Type B pancreatic cell (in vitro differentiated cells): ENCODE measurements at regions not wholly inside any gene's neighbourhood (a gene's known extent, or its start where the extent isn't known, plus 50 kb on each side); places are given as distances from the start of the nearest gene placed in this dataset.

ENCODE experiments used
- DNase-seq: peaks from one replicate; pipeline ENCODE4 v3.0.0; 2021; ENCODE audit warnings: mixed read lengths; ENCODE audit not compliant: unreplicated experiment; ENCODE audit errors: extremely low spot score
- H3K27ac Mint-ChIP-seq: 2 replicates; pipeline ENCODE4 v1.8.0; 2021; ENCODE audit warnings: mild to moderate bottlenecking, mixed read lengths
- H3K27me3 Mint-ChIP-seq: 2 replicates; pipeline ENCODE4 v1.8.0; 2021; ENCODE audit warnings: mixed read lengths
- H3K36me3 Mint-ChIP-seq: 2 replicates; pipeline ENCODE4 v1.8.0; 2021; ENCODE audit warnings: mixed read lengths
- H3K4me1 Mint-ChIP-seq: one replicate; pipeline ENCODE4 v1.8.0; 2021; ENCODE audit warnings: mixed read lengths; ENCODE audit not compliant: unreplicated experiment
- H3K4me3 Mint-ChIP-seq: 2 replicates; pipeline ENCODE4 v1.8.0; 2021; ENCODE audit warnings: mild to moderate bottlenecking, mixed read lengths
- H3K9me3 Mint-ChIP-seq: 2 replicates; pipeline ENCODE4 v1.8.0; 2021; ENCODE audit warnings: mixed read lengths
- TF ChIP-seq, protein P1 (sequence below): fragments of 200-600 bp; sonication (generic); conservative IDR thresholded peaks from 2 replicates; pipeline ENCODE4 v1.5.0; 2021; ENCODE audit warnings: antibody characterized with exemption, mild to moderate bottlenecking

DNA sequence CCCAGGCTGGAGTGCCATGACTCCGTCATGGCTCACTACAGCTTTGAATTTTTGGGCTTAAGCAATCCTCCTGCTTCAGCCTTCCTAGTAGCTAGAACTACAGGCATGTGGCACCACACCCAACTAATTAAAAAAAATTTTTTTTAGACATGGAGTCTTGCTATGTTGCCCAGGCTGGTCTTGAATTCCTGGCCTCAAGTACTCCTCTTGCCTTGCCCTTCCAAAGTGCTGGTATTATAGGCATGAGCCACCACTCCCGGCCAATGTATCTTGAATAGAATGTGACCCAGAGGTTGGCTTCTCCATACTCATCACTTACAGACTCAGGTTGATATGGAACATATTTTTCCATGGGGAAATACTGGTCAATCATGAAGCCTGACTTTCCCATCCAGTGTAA, 51.2 kb upstream of the JAK2 start:
- Mint-ChIP-seq H3K27ac (no peak overlapping the region), H3K9me3 (peaks cover 3% of the 10 kb centered on the region), H3K4me3 (no peak overlapping the region), H3K27me3 (no peaks in the 10 kb centered on the region), H3K36me3 (no peaks in the 10 kb centered on the region), H3K4me1 (no peaks in the 10 kb centered on the region)
- no peak for DNase-seq
- TF ChIP-seq, protein P1, sequence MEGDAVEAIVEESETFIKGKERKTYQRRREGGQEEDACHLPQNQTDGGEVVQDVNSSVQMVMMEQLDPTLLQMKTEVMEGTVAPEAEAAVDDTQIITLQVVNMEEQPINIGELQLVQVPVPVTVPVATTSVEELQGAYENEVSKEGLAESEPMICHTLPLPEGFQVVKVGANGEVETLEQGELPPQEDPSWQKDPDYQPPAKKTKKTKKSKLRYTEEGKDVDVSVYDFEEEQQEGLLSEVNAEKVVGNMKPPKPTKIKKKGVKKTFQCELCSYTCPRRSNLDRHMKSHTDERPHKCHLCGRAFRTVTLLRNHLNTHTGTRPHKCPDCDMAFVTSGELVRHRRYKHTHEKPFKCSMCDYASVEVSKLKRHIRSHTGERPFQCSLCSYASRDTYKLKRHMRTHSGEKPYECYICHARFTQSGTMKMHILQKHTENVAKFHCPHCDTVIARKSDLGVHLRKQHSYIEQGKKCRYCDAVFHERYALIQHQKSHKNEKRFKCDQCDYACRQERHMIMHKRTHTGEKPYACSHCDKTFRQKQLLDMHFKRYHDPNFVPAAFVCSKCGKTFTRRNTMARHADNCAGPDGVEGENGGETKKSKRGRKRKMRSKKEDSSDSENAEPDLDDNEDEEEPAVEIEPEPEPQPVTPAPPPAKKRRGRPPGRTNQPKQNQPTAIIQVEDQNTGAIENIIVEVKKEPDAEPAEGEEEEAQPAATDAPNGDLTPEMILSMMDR: no peak

DNA sequence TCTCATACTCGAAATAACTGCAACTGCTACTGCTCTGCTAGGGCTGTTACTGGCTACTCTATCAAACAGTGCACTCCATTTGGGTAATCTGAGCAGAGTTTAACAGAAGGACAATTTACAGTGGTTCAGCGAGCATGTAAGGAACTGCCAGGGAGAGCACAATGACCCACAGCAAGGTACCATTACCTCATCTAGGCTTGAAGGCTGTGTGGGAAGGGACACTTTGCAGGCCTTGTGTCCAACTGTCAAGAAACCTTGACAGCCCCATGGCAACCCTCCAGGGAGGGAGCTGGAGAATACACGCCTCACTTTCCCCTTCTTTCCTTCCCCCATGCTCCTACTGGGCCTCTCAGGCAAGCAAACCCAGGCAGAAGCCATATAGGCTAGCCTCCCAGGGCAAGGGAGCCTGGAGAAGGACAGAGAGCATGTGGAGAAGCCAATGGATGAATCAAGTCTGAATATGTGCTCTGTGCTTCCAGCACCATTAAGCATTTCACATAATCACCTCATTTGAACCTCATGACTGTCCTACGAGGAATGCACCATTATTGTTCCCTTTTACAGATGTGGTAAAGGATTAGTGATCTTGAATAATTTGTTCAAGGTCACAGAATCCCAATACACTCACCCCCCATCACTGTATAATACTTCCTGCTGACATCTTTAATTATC, 49.9 kb upstream of the JAK2 start:
- no peaks in the 10 kb centered on the region for H3K36me3 Mint-ChIP-seq
- H3K9me3 Mint-ChIP-seq: peaks cover 3% of the 10 kb centered on the region
- no peak overlapping the region for H3K4me3 Mint-ChIP-seq
- no peaks in the 10 kb centered on the region for H3K27me3 Mint-ChIP-seq
- no peak for DNase-seq
- H3K4me1 Mint-ChIP-seq: no peaks in the 10 kb centered on the region
- H3K27ac Mint-ChIP-seq: no peak overlapping the region
- TF ChIP-seq, protein P1: no peak
